KBM-7 (cell line): ENCODE measurements at regions not wholly inside any gene's neighbourhood (a gene's known extent, or its start where the extent isn't known, plus 50 kb on each side); places are given as distances from the start of the nearest gene placed in this dataset.
A peak's percentile ranks its signal among the peaks of the same experiment; 100 is the strongest.

ENCODE experiments used
- DNase-seq: peaks from one replicate; pipeline ENCODE4 v3.0.0-alpha.2; 2015
- in situ Hi-C: fragments of 300-500 bp; cut with MboI; formaldehyde crosslinking; loops from 2 replicates; pipeline ENCODE4 v1.14.3; 2020; ENCODE audit warnings: low sequenced_read_pairs, low pct_unique_long_range_greater_than_20kb, mixed read lengths

GRCh38 chr13:26502826-26503225 is 54.7 kb upstream of the WASF3 start:
- DNase-seq, result peak; percentile 85
- in situ Hi-C loops, result no loop called here

- no peak for DNase-seq
- in situ Hi-C loops, result no loop called here
Observed at GRCh38 chr13:26503826-26504594, 53.5 kb upstream of the WASF3 start.
